GM21576 (cell line): ENCODE measurements at regions not wholly inside any gene's neighbourhood (a gene's known extent, or its start where the extent isn't known, plus 50 kb on each side); places are given as distances from the start of the nearest gene placed in this dataset.

Experiments used
- ATAC-seq: cut with Tn5 transposase; IDR thresholded peaks from one replicate; pipeline ENCODE4 v1.9.1; 2021; ENCODE audit warnings: mild to moderate bottlenecking, moderate library complexity; ENCODE audit not compliant: unreplicated experiment

GRCh38 chr3:107008213-107008612 lies 369.0 kb upstream of the CCDC54 start:
- ATAC-seq, result no peak

- no peak for ATAC-seq
Observed at GRCh38 chr3:107013641-107014040, 363.6 kb upstream of the CCDC54 start.

- no peak for ATAC-seq
Observed at GRCh38 chr3:107024551-107025026, 352.6 kb upstream of the CCDC54 start.

GRCh38 chr3:107025961-107026360 lies 351.3 kb upstream of the CCDC54 start:
- no peak for ATAC-seq

GRCh38 chr3:107028086-107028485 lies 349.2 kb upstream of the CCDC54 start:
- ATAC-seq, result no peak

GRCh38 chr3:107028626-107029025 lies 348.6 kb upstream of the CCDC54 start:
- ATAC-seq, result no peak

- no peak for ATAC-seq
Observed at GRCh38 chr3:107032111-107032510, 345.1 kb upstream of the CCDC54 start.

GRCh38 chr3:107034142-107034541 lies 343.1 kb upstream of the CCDC54 start:
- no peak for ATAC-seq

GRCh38 chr3:107035176-107035575 lies 342.1 kb upstream of the CCDC54 start:
- no peak for ATAC-seq

- no peak for ATAC-seq
Observed at GRCh38 chr3:107044677-107045076, 332.6 kb upstream of the CCDC54 start.

GRCh38 chr3:107045791-107046190 lies 331.4 kb upstream of the CCDC54 start:
- ATAC-seq, result no peak

- ATAC-seq, result no peak
Observed at GRCh38 chr3:107055181-107055942, 321.9 kb upstream of the CCDC54 start.

GRCh38 chr3:107061466-107061865 lies 315.8 kb upstream of the CCDC54 start:
- ATAC-seq, result no peak

- no peak for ATAC-seq
Observed at GRCh38 chr3:107062310-107062709, 314.9 kb upstream of the CCDC54 start.

GRCh38 chr3:107062787-107063186 lies 314.5 kb upstream of the CCDC54 start:
- ATAC-seq, result no peak

- no peak for ATAC-seq
Observed at GRCh38 chr3:107063351-107063750, 313.9 kb upstream of the CCDC54 start.

GRCh38 chr3:107064405-107065060 lies 312.7 kb upstream of the CCDC54 start:
- ATAC-seq, result peak; percentile 92

GRCh38 chr3:107065094-107065861 lies 312.0 kb upstream of the CCDC54 start:
- ATAC-seq, result no peak

- ATAC-seq, result no peak
Observed at GRCh38 chr3:107067421-107067820, 309.8 kb upstream of the CCDC54 start.

- no peak for ATAC-seq
Observed at GRCh38 chr3:107068980-107069379, 308.3 kb upstream of the CCDC54 start.

- ATAC-seq, result no peak
Observed at GRCh38 chr3:107076946-107077345, 300.3 kb upstream of the CCDC54 start.

GRCh38 chr3:107077391-107077790 lies 299.8 kb upstream of the CCDC54 start:
- no peak for ATAC-seq
